ENCODE measurements at regions not wholly inside any gene's neighbourhood (a gene's known extent, or its start where the extent isn't known, plus 50 kb on each side); places are given as distances from the start of the nearest gene placed in this dataset.
"Not testable (repeated sequence)": the region's sequence is repeated elsewhere in the genome, so short reads cannot be mapped to it uniquely, and the experiment has no call there.

- TF ChIP-seq CTCF (IDR thresholded peaks at IDR 0.05); EZH2 (IDR thresholded peaks at IDR 0.05; ENCODE audit: borderline replicate concordance, insufficient read depth, low read depth, low read length, poor library complexity, severe bottlenecking): not testable (repeated sequence)
Observed at GRCh38 chr2:111290370-111290769, 169.7 kb downstream of the BCL2L11 start.
